ENCODE measurements at regions not wholly inside any gene's neighbourhood (a gene's known extent, or its start where the extent isn't known, plus 50 kb on each side); places are given as distances from the start of the nearest gene placed in this dataset.

DNA sequence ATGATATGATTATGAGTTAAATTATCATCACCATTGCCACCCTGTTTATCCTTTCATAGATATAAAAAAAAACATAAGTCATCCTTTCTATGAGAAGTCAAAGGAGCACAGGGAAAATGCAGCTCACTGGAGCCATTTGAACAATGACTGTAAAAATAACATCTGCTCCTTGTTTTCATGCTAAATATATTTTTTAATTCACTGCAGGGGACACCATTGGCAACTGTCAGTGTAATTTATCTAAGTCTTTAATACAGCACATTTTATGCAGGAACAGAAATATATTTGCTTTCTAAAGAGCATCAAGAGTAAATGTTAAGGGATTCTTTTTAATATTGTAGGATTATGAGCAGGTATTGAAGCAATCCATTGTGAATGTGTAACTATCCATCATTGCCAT, 371.3 kb downstream of the ZBBX start:
- peaks cover 5% of the 10 kb centered on the region; the same call in 1 of the 2 replicates for H3K9me3 ChIP-seq (ENCODE audit: control insufficient read depth, insufficient read depth, low read length)
- H2AK9ac ChIP-seq (replicated peaks; ENCODE audit: low read depth, low read length, poor library complexity), result no peak overlapping the region
- H3K4me1 ChIP-seq (ENCODE audit: control insufficient read depth, insufficient read depth, low read length), result no peaks in the 10 kb centered on the region
- H2AK5ac ChIP-seq (ENCODE audit: low read depth, low read length), result no peak overlapping the region
- DNase-seq (no peak), ATAC-seq (ENCODE audit: low read depth) (no peak)
- H2BK20ac ChIP-seq (ENCODE audit: low read depth, low read length), result no peak overlapping the region
- ChIA-PET POLR2A (ENCODE audit: unreplicated experiment) (no interaction called here), CTCF (no interaction called here)
- H3K56ac ChIP-seq (ENCODE audit: extremely low read depth, insufficient read depth, low read length), result no peak overlapping the region
- dilution Hi-C loops (cut with HindIII; ENCODE audit: low sequenced_read_pairs, unreplicated experiment), result no loop called here
- no peak overlapping the region for H3K14ac ChIP-seq (replicated peaks; ENCODE audit: low read depth, low read length)
- H3K79me1 ChIP-seq (ENCODE audit: low read depth in 1 of 2, low read length in 2 of 2), result no peaks in the 10 kb centered on the region
- H3K18ac ChIP-seq (ENCODE audit: low read depth, low read length), result no peak overlapping the region
- H3K9ac ChIP-seq (ENCODE audit: low read depth, low read length), result no peak overlapping the region
- intact Hi-C loops (cut with micrococcal nuclease), result no loop called here
- no peak overlapping the region for H3K4ac ChIP-seq (ENCODE audit: low read depth, low read length)
- H2BK5ac ChIP-seq (ENCODE audit: low read depth, low read length, poor library complexity, severe bottlenecking), result no peak overlapping the region
- no peak overlapping the region for H2BK15ac ChIP-seq (ENCODE audit: low read depth, low read length)
- H4K8ac ChIP-seq (ENCODE audit: low read depth in 2 of 2, low read length in 2 of 2), result no peak overlapping the region
- no peak overlapping the region for H2BK120ac ChIP-seq (ENCODE audit: low read depth, low read length)
- no peak overlapping the region for H2AFZ ChIP-seq (replicated peaks; ENCODE audit: low read length, poor library complexity)
- H4K91ac ChIP-seq (ENCODE audit: insufficient read depth, low read depth, low read length), result no peak overlapping the region
- no peak overlapping the region for H4K5ac ChIP-seq (ENCODE audit: low read depth, low read length)
- BruUV-seq (replicated peaks), result no TSS peak
- H3K27me3 ChIP-seq (ENCODE audit: control insufficient read depth, insufficient read depth, low read length), result no peaks in the 10 kb centered on the region
- no peak overlapping the region for H3K23ac ChIP-seq (ENCODE audit: low read depth, low read length)
- H3K4me2 ChIP-seq (ENCODE audit: low read depth, low read length), result no peak overlapping the region
- in situ Hi-C loops (cut with MboI; ENCODE audit: low sequenced_read_pairs), result no loop called here
- H3K27ac ChIP-seq (ENCODE audit: insufficient read depth, low read length), result no peak overlapping the region
- H3K9me1 ChIP-seq (ENCODE audit: insufficient read depth, low read length), result no peaks in the 10 kb centered on the region
- no peaks in the 10 kb centered on the region for H3K36me3 ChIP-seq (ENCODE audit: control insufficient read depth, insufficient read depth, low read length)
- TF ChIP-seq CHD1 (IDR thresholded peaks at IDR 0.05; ENCODE audit: low read depth, low read length) (no peak), RCOR1 (IDR thresholded peaks at IDR 0.05; ENCODE audit: insufficient replicate concordance, low read length) (no peak), RAD21 (IDR thresholded peaks at IDR 0.05; ENCODE audit: low read length) (no peak)
- TF ChIP-seq, protein P1, sequence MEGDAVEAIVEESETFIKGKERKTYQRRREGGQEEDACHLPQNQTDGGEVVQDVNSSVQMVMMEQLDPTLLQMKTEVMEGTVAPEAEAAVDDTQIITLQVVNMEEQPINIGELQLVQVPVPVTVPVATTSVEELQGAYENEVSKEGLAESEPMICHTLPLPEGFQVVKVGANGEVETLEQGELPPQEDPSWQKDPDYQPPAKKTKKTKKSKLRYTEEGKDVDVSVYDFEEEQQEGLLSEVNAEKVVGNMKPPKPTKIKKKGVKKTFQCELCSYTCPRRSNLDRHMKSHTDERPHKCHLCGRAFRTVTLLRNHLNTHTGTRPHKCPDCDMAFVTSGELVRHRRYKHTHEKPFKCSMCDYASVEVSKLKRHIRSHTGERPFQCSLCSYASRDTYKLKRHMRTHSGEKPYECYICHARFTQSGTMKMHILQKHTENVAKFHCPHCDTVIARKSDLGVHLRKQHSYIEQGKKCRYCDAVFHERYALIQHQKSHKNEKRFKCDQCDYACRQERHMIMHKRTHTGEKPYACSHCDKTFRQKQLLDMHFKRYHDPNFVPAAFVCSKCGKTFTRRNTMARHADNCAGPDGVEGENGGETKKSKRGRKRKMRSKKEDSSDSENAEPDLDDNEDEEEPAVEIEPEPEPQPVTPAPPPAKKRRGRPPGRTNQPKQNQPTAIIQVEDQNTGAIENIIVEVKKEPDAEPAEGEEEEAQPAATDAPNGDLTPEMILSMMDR (conservative IDR thresholded peaks at IDR 0.05; ENCODE audit: low read depth, low read length), result no peak
- H4K20me1 ChIP-seq (ENCODE audit: insufficient read depth, low read length), result no peaks in the 10 kb centered on the region
- H3K4me3 ChIP-seq (ENCODE audit: insufficient read depth, low read depth, low read length), result no peak overlapping the region

All from IMR-90 (cell line).